ENCODE measurements at regions not wholly inside any gene's neighbourhood (a gene's known extent, or its start where the extent isn't known, plus 50 kb on each side); places are given as distances from the start of the nearest gene placed in this dataset.
"Not testable (repeated sequence)": the region's sequence is repeated elsewhere in the genome, so short reads cannot be mapped to it uniquely, and the experiment has no call there.

- no peak for DNase-seq (ENCODE audit: low read depth in 2 of 2)
Measured at GRCh38 chr2:241982706-241983570, 113.4 kb downstream of the RTP5 start.

GRCh38 chr2:241983571-241984270, 114.2 kb downstream of the RTP5 start:
- no peak for DNase-seq (ENCODE audit: low read depth in 2 of 2)

GRCh38 chr2:241984271-241984655, 114.7 kb downstream of the RTP5 start:
- DNase-seq (ENCODE audit: low read depth in 2 of 2): no peak

- DNase-seq (ENCODE audit: low read depth in 2 of 2): no peak
Measured at GRCh38 chr2:241984658-241985057, 115.1 kb downstream of the RTP5 start.

GRCh38 chr2:241985161-241985985, 115.8 kb downstream of the RTP5 start:
- DNase-seq (ENCODE audit: low read depth in 2 of 2): not testable (repeated sequence)

- no peak for DNase-seq (ENCODE audit: low read depth in 2 of 2)
Measured at GRCh38 chr2:241985986-241986329, 116.4 kb downstream of the RTP5 start.

GRCh38 chr2:241986836-241987641, 117.5 kb downstream of the RTP5 start:
- DNase-seq (ENCODE audit: low read depth in 2 of 2): no peak

GRCh38 chr2:241987726-241988125, 118.2 kb downstream of the RTP5 start:
- no peak for DNase-seq (ENCODE audit: low read depth in 2 of 2)

GRCh38 chr2:241988146-241988545, 118.6 kb downstream of the RTP5 start:
- no peak for DNase-seq (ENCODE audit: low read depth in 2 of 2)

GRCh38 chr2:241989074-241989473, 119.5 kb downstream of the RTP5 start:
- no peak for DNase-seq (ENCODE audit: low read depth in 2 of 2)

GRCh38 chr2:241990466-241990865, 120.9 kb downstream of the RTP5 start:
- no peak for DNase-seq (ENCODE audit: low read depth in 2 of 2)

GRCh38 chr2:241991299-241991698, 121.8 kb downstream of the RTP5 start:
- no peak for DNase-seq (ENCODE audit: low read depth in 2 of 2)

GRCh38 chr2:241992753-241993152, 123.2 kb downstream of the RTP5 start:
- DNase-seq (ENCODE audit: low read depth in 2 of 2): no peak

- no peak for DNase-seq (ENCODE audit: low read depth in 2 of 2)
Measured at GRCh38 chr2:241993386-241994005, 124.0 kb downstream of the RTP5 start.

GRCh38 chr2:241994086-241994485, 124.6 kb downstream of the RTP5 start:
- no peak for DNase-seq (ENCODE audit: low read depth in 2 of 2)

- no peak for DNase-seq (ENCODE audit: low read depth in 2 of 2)
Measured at GRCh38 chr2:241994556-241995213, 125.2 kb downstream of the RTP5 start.

GRCh38 chr2:241996100-241996499, 126.6 kb downstream of the RTP5 start:
- no peak for DNase-seq (ENCODE audit: low read depth in 2 of 2)

GRCh38 chr2:241997017-241997416, 127.5 kb downstream of the RTP5 start:
- DNase-seq (ENCODE audit: low read depth in 2 of 2): no peak

GRCh38 chr2:241999184-241999583, 129.7 kb downstream of the RTP5 start:
- DNase-seq (ENCODE audit: low read depth in 2 of 2): no peak

- no peak for DNase-seq (ENCODE audit: low read depth in 2 of 2)
Measured at GRCh38 chr2:242001853-242002252, 132.3 kb downstream of the RTP5 start.

- DNase-seq (ENCODE audit: low read depth in 2 of 2): no peak
Measured at GRCh38 chr2:242002944-242003343, 133.4 kb downstream of the RTP5 start.
